HL-60 (cell line): ENCODE measurements at regions not wholly inside any gene's neighbourhood (a gene's known extent, or its start where the extent isn't known, plus 50 kb on each side); places are given as distances from the start of the nearest gene placed in this dataset.
A peak's percentile ranks its signal among the peaks of the same experiment; 100 is the strongest.

ENCODE experiments used
- DNase-seq, 2 experiments: peaks; one replicate each; pipeline ENCODE4 v3.0.0-alpha.2; 2010 to 2020; ENCODE audit warnings: low read depth in 1 of 2, low spot score in 1 of 2
- H3K27ac ChIP-seq: fragments of 250-450 bp; sonication (Bioruptor Pico); replicated peaks from 2 replicates; pipeline ENCODE4 v1.5.1; 2020; ENCODE audit warnings: mild to moderate bottlenecking, moderate library complexity
- H3K27me3 ChIP-seq: fragments of 250-450 bp; sonication (Bioruptor Pico); 2 replicates; pipeline ENCODE4 v1.5.1; 2021; ENCODE audit warnings: mild to moderate bottlenecking, moderate library complexity; ENCODE audit not compliant: insufficient read depth, poor library complexity, severe bottlenecking
- H3K4me3 ChIP-seq: replicated peaks from 2 replicates; pipeline ENCODE4 v1.5.1; 2011; ENCODE audit warnings: mild to moderate bottlenecking, control low read depth, low read length; ENCODE audit not compliant: insufficient read depth
- CTCF ChIP-seq: IDR thresholded peaks from one replicate; pipeline ENCODE4 v1.5.1; 2011; ENCODE audit warnings: low read length, control low read depth, inconsistent platforms; ENCODE audit not compliant: insufficient read depth
- GABPA ChIP-seq: IDR thresholded peaks from 2 replicates; pipeline ENCODE4 v1.6.1; 2012; ENCODE audit warnings: low read depth
- POLR2AphosphoS5 ChIP-seq: IDR thresholded peaks from 2 replicates; pipeline ENCODE4 v1.6.1; 2012; ENCODE audit warnings: low read depth
- REST ChIP-seq: IDR thresholded peaks from 2 replicates; pipeline ENCODE4 v1.6.1; 2012; ENCODE audit warnings: low read depth; ENCODE audit not compliant: insufficient replicate concordance
- SPI1 ChIP-seq: IDR thresholded peaks from 2 replicates; pipeline ENCODE4 v1.6.1; 2012; ENCODE audit warnings: low read depth, mild to moderate bottlenecking, borderline replicate concordance

GRCh38 chr1:118786454-118787155 lies 201.5 kb downstream of the TBX15 start:
- Histone ChIP-seq H3K4me3 (no peak overlapping the region), H3K27me3 (no peaks in the 10 kb centered on the region), H3K27ac (no peak overlapping the region)
- no peak for DNase-seq
- TF ChIP-seq REST (no peak), CTCF (no peak), GABPA (no peak), SPI1 (no peak), POLR2AphosphoS5 (no peak)

GRCh38 chr1:118785246-118785645 lies 202.9 kb downstream of the TBX15 start:
- TF ChIP-seq POLR2AphosphoS5 (no peak), GABPA (no peak), REST (no peak), CTCF (no peak), SPI1 (no peak)
- Histone ChIP-seq H3K4me3 (no peak overlapping the region), H3K27me3 (no peaks in the 10 kb centered on the region), H3K27ac (no peak overlapping the region)
- DNase-seq = peak in 1 of 2 experiments; percentile 28

- TF ChIP-seq SPI1 (no peak), REST (no peak), GABPA (no peak), CTCF (no peak), POLR2AphosphoS5 (no peak)
- DNase-seq = no peak
- Histone ChIP-seq H3K4me3 (no peak overlapping the region), H3K27me3 (no peaks in the 10 kb centered on the region), H3K27ac (no peak overlapping the region)
These were observed 204.9 kb downstream of the TBX15 start for GRCh38 chr1:118783095-118783758.
